ENCODE measurements at regions not wholly inside any gene's neighbourhood (a gene's known extent, or its start where the extent isn't known, plus 50 kb on each side); places are given as distances from the start of the nearest gene placed in this dataset.

GRCh38 chr11:127338380-127339259, 338.1 kb upstream of the KIRREL3 start:
- no peak for DNase-seq (ENCODE audit: low read depth, low spot score)

- no peak for DNase-seq (ENCODE audit: low read depth, low spot score)
These were observed 333.9 kb upstream of the KIRREL3 start for GRCh38 chr11:127334466-127334865.

GRCh38 chr11:127332896-127333295, 332.3 kb upstream of the KIRREL3 start:
- DNase-seq (ENCODE audit: low read depth, low spot score): no peak

- DNase-seq (ENCODE audit: low read depth, low spot score): no peak
These were observed 329.5 kb upstream of the KIRREL3 start for GRCh38 chr11:127330044-127330443.

- no peak for DNase-seq (ENCODE audit: low read depth, low spot score)
These were observed 307.7 kb upstream of the KIRREL3 start for GRCh38 chr11:127308291-127308690.

- no peak for DNase-seq (ENCODE audit: low read depth, low spot score)
These were observed 307.1 kb upstream of the KIRREL3 start for GRCh38 chr11:127307700-127308099.

GRCh38 chr11:127304634-127305033, 304.1 kb upstream of the KIRREL3 start:
- no peak for DNase-seq (ENCODE audit: low read depth, low spot score)

- DNase-seq (ENCODE audit: low read depth, low spot score): no peak
These were observed 288.4 kb upstream of the KIRREL3 start for GRCh38 chr11:127288926-127289325.

- DNase-seq (ENCODE audit: low read depth, low spot score): no peak
These were observed 281.0 kb upstream of the KIRREL3 start for GRCh38 chr11:127281534-127281933.

- DNase-seq (ENCODE audit: low read depth, low spot score): no peak
These were observed 275.2 kb upstream of the KIRREL3 start for GRCh38 chr11:127275774-127276173.

GRCh38 chr11:127274328-127274676, 273.7 kb upstream of the KIRREL3 start:
- peak; percentile 7 for DNase-seq (ENCODE audit: low read depth, low spot score)

- DNase-seq (ENCODE audit: low read depth, low spot score): no peak
These were observed 273.2 kb upstream of the KIRREL3 start for GRCh38 chr11:127273593-127274327.

- DNase-seq (ENCODE audit: low read depth, low spot score): no peak
These were observed 270.3 kb upstream of the KIRREL3 start for GRCh38 chr11:127270851-127271250.

GRCh38 chr11:127269911-127270310, 269.3 kb upstream of the KIRREL3 start:
- no peak for DNase-seq (ENCODE audit: low read depth, low spot score)

GRCh38 chr11:127268932-127269331, 268.4 kb upstream of the KIRREL3 start:
- DNase-seq (ENCODE audit: low read depth, low spot score): no peak

- DNase-seq (ENCODE audit: low read depth, low spot score): no peak
These were observed 268.0 kb upstream of the KIRREL3 start for GRCh38 chr11:127268521-127268920.

- no peak for DNase-seq (ENCODE audit: low read depth, low spot score)
These were observed 258.5 kb upstream of the KIRREL3 start for GRCh38 chr11:127259102-127259501.

GRCh38 chr11:127255209-127255608, 254.6 kb upstream of the KIRREL3 start:
- no peak for DNase-seq (ENCODE audit: low read depth, low spot score)

- DNase-seq (ENCODE audit: low read depth, low spot score): no peak
These were observed 251.8 kb upstream of the KIRREL3 start for GRCh38 chr11:127252321-127252720.

GRCh38 chr11:127249576-127249975, 249.0 kb upstream of the KIRREL3 start:
- DNase-seq (ENCODE audit: low read depth, low spot score): no peak

- no peak for DNase-seq (ENCODE audit: low read depth, low spot score)
These were observed 247.9 kb upstream of the KIRREL3 start for GRCh38 chr11:127248476-127248875.

- no peak for DNase-seq (ENCODE audit: low read depth, low spot score)
These were observed 246.8 kb upstream of the KIRREL3 start for GRCh38 chr11:127247261-127247851.

GRCh38 chr11:127242676-127243075, 242.1 kb upstream of the KIRREL3 start:
- DNase-seq (ENCODE audit: low read depth, low spot score): no peak
